HG03159 (cell line): ENCODE measurements at regions not wholly inside any gene's neighbourhood (a gene's known extent, or its start where the extent isn't known, plus 50 kb on each side); places are given as distances from the start of the nearest gene placed in this dataset.

ENCODE experiments used
- ATAC-seq: cut with Tn5 transposase; IDR thresholded peaks from one replicate; pipeline ENCODE4 v1.9.1; 2021; ENCODE audit warnings: mild to moderate bottlenecking, moderate library complexity; ENCODE audit not compliant: unreplicated experiment

- ATAC-seq, result no peak
Observed at GRCh38 chr15:86021281-86022264, 58.1 kb upstream of the AGBL1 start.

- no peak for ATAC-seq
Observed at GRCh38 chr15:86028961-86029360, 50.7 kb upstream of the AGBL1 start.
